ENCODE measurements at regions not wholly inside any gene's neighbourhood (a gene's known extent, or its start where the extent isn't known, plus 50 kb on each side); places are given as distances from the start of the nearest gene placed in this dataset.

- FAIRE-seq (no peak), DNase-seq (ENCODE audit: low spot score) (no peak), ATAC-seq (no peak)
- Histone ChIP-seq H3K4me3 (replicated peaks in 1 of 3; ENCODE audit: insufficient read depth in 1 of 3, low read depth in 2 of 3, low read length in 3 of 3) (no peak overlapping the region), H2AFZ (ENCODE audit: low read length) (no peak overlapping the region), H3K27me3 (ENCODE audit: control insufficient read depth in 1 of 2, insufficient read depth in 2 of 2, low read length in 2 of 2) (no peaks in the 10 kb centered on the region), H3K4me1 (ENCODE audit: insufficient read depth, low read length) (no peaks in the 10 kb centered on the region), H4K20me1 (ENCODE audit: insufficient read depth, low read length) (no peaks in the 10 kb centered on the region), H3K79me2 (ENCODE audit: insufficient read depth, low read length) (no peaks in the 10 kb centered on the region), H3K36me3 (replicated peaks in 1 of 2; ENCODE audit: control insufficient read depth in 1 of 2, insufficient read depth in 2 of 2, low read length in 2 of 2) (no peaks in the 10 kb centered on the region), H3K9me3 (ENCODE audit: low read length) (no peaks in the 10 kb centered on the region), H3K9ac (ENCODE audit: insufficient read depth, low read depth, low read length) (no peak overlapping the region), H3K4me2 (ENCODE audit: low read depth, low read length) (no peak overlapping the region), H3K27ac (ENCODE audit: extremely low read length, insufficient read depth, low read length) (no peak overlapping the region)
- TF ChIP-seq NFIC (IDR thresholded peaks at IDR 0.05; ENCODE audit: low read length) (no peak), ARID3A (IDR thresholded peaks at IDR 0.05; ENCODE audit: low read depth, low read length) (no peak), TERF1 (CRISPR knock-in tag; IDR thresholded peaks at IDR 0.05) (no peak), SMAD3 (CRISPR knock-in tag; IDR thresholded peaks at IDR 0.05) (no peak)
- in situ Hi-C loops (cut with HindIII; ENCODE audit: extremely low pct_ligation_motif_present, low pct_unique_long_range_greater_than_20kb) (no loop called here), intact Hi-C loops (cut with micrococcal nuclease; ENCODE audit: unreplicated experiment) (no loop called here)
- CTCF ChIA-PET (ENCODE audit: low intra/inter-chr PET ratio, low total read pairs): no interaction called here
- BruUV-seq (replicated peaks): no TSS peak
- WGBS (ENCODE audit: low lambda C conversion rate): 7% methylated on average over 1 of the region's 1 CpG
- POLR2A ChIA-PET: no interaction called here
Observed at GRCh38 chr2:19106376-19106775, 252.0 kb downstream of the OSR1 start.

GRCh38 chr2:19104503-19104902 is 253.9 kb downstream of the OSR1 start:
- Histone ChIP-seq H3K27me3 (ENCODE audit: control insufficient read depth in 1 of 2, insufficient read depth in 2 of 2, low read length in 2 of 2) (no peaks in the 10 kb centered on the region), H3K4me1 (ENCODE audit: insufficient read depth, low read length) (no peaks in the 10 kb centered on the region), H4K20me1 (ENCODE audit: insufficient read depth, low read length) (no peaks in the 10 kb centered on the region), H3K27ac (ENCODE audit: extremely low read length, insufficient read depth, low read length) (no peak overlapping the region), H3K4me2 (ENCODE audit: low read depth, low read length) (no peak overlapping the region), H3K9me3 (ENCODE audit: low read length) (no peaks in the 10 kb centered on the region), H3K4me3 (replicated peaks in 1 of 3; ENCODE audit: insufficient read depth in 1 of 3, low read depth in 2 of 3, low read length in 3 of 3) (no peak overlapping the region), H2AFZ (ENCODE audit: low read length) (no peak overlapping the region), H3K9ac (ENCODE audit: insufficient read depth, low read depth, low read length) (no peak overlapping the region), H3K79me2 (ENCODE audit: insufficient read depth, low read length) (no peaks in the 10 kb centered on the region), H3K36me3 (replicated peaks in 1 of 2; ENCODE audit: control insufficient read depth in 1 of 2, insufficient read depth in 2 of 2, low read length in 2 of 2) (no peaks in the 10 kb centered on the region)
- intact Hi-C loops (cut with micrococcal nuclease; ENCODE audit: unreplicated experiment): no loop called here
- POLR2A ChIA-PET: no interaction called here
- in situ Hi-C loops (cut with HindIII; ENCODE audit: extremely low pct_ligation_motif_present, low pct_unique_long_range_greater_than_20kb): no loop called here
- no peak for ATAC-seq
- peak; percentile 10 for DNase-seq (ENCODE audit: low spot score)
- peak; percentile 77 for TF ChIP-seq FOSL2 (CRISPR knock-in tag; IDR thresholded peaks at IDR 0.05)
- no peak for TF ChIP-seq SYNCRIP (IDR thresholded peaks at IDR 0.05; ENCODE audit: insufficient read depth, low read depth, low read length)
- TF ChIP-seq CEBPB (IDR thresholded peaks at IDR 0.05; ENCODE audit: borderline replicate concordance, low read depth, low read length): peak; percentile 76
- TF ChIP-seq HINFP (CRISPR knock-in tag; IDR thresholded peaks at IDR 0.05; ENCODE audit: low read depth): no peak
- no peak for TF ChIP-seq TAF1 (CRISPR knock-in tag; IDR thresholded peaks at IDR 0.05)
- TF ChIP-seq LRRFIP1 (CRISPR knock-in tag; conservative IDR thresholded peaks at IDR 0.05): no peak
- BruUV-seq (replicated peaks): no TSS peak
- CTCF ChIA-PET (ENCODE audit: low intra/inter-chr PET ratio, low total read pairs): no interaction called here
- 9% methylated on average over 4 of the region's 4 CpGs for WGBS (ENCODE audit: low lambda C conversion rate)
- no peak for FAIRE-seq
